ENCODE measurements at regions not wholly inside any gene's neighbourhood (a gene's known extent, or its start where the extent isn't known, plus 50 kb on each side); places are given as distances from the start of the nearest gene placed in this dataset.
"Not testable (repeated sequence)": the region's sequence is repeated elsewhere in the genome, so short reads cannot be mapped to it uniquely, and the experiment has no call there.

GRCh38 chrX:130550351-130550750 is 148.6 kb downstream of the RBMX2 start:
- no peak for FAIRE-seq
- DNase-seq (ENCODE audit: insufficient read length, low spot score), result no peak
- TF ChIP-seq POLR2AphosphoS5 (IDR thresholded peaks at IDR 0.05; ENCODE audit: low read depth, low read length) (no peak), TAF1 (IDR thresholded peaks at IDR 0.05; ENCODE audit: low read depth, low read length) (no peak), SPI1 (IDR thresholded peaks at IDR 0.05; ENCODE audit: low read depth, low read length) (no peak), POU2F2 (IDR thresholded peaks at IDR 0.05; ENCODE audit: low read depth, low read length) (no peak), POLR2A (IDR thresholded peaks at IDR 0.05; ENCODE audit: low read depth, low read length) (no peak), PAX5 (IDR thresholded peaks at IDR 0.05; ENCODE audit: insufficient read depth, low read length, severe bottlenecking) (no peak)

DNA sequence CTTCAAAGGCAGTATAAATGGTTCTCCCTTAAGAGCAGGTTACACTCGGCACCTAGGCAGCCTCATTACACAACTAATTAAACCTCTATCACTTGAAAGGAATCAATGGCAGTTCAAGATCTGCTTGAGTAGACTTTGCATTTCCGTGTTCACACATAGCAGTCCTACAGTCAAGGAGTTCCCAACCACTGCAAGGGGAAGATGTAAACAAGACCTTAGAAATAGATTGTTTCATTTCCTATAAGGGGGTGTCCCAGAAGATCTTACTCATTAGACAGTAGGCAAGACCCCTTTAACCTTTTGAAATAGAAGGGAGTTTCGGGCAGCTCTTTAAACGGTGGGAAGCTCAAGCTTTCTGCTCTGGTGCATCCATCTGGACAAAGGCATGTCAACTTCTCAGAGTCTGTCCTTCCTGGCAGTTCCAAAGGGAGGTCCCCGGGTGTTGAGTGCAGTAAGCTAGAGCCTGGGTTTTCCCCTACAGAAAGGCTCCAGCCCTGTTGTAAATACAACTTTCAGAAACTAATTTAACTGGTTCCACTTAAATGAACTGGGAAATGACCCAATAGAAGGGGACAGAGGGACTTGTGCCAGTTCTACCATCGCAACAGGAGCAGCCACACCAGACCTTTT is 150.8 kb downstream of the RBMX2 start:
- TF ChIP-seq POU2F2 (IDR thresholded peaks at IDR 0.05; ENCODE audit: low read depth, low read length), result no peak
- no peak for TF ChIP-seq POLR2AphosphoS5 (IDR thresholded peaks at IDR 0.05; ENCODE audit: low read depth, low read length)
- TF ChIP-seq PAX5 (IDR thresholded peaks at IDR 0.05; ENCODE audit: insufficient read depth, low read length, severe bottlenecking), result no peak
- TF ChIP-seq SPI1 (IDR thresholded peaks at IDR 0.05; ENCODE audit: low read depth, low read length), result no peak
- no peak for TF ChIP-seq TAF1 (IDR thresholded peaks at IDR 0.05; ENCODE audit: low read depth, low read length)
- TF ChIP-seq POLR2A (IDR thresholded peaks at IDR 0.05; ENCODE audit: low read depth, low read length), result no peak
- no peak for FAIRE-seq
- no peak for DNase-seq (ENCODE audit: insufficient read length, low spot score)

DNA sequence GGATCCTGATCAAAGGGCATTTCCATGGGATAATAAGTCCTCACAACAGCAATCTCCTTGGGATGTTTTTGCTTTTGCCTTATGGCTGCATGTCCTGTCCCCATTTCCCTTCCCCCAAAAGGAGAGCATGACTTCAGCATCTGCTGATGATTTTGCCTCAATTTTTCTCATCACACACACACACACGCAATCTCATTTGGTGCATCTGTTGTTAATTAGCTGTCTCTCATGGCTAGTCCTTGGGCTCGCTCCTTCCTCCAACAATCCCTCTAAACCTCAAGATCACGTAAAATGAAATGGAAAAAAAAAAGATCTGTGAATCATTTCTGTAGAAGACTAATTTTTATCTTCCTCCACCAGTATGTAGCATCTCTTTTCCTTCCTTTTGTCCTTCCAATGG is 153.6 kb downstream of the RBMX2 start:
- DNase-seq (ENCODE audit: insufficient read length, low spot score), result no peak
- FAIRE-seq, result no peak
- TF ChIP-seq POLR2A (IDR thresholded peaks at IDR 0.05; ENCODE audit: low read depth, low read length) (no peak), TAF1 (IDR thresholded peaks at IDR 0.05; ENCODE audit: low read depth, low read length) (no peak), PAX5 (IDR thresholded peaks at IDR 0.05; ENCODE audit: insufficient read depth, low read length, severe bottlenecking) (no peak), POLR2AphosphoS5 (IDR thresholded peaks at IDR 0.05; ENCODE audit: low read depth, low read length) (no peak), POU2F2 (IDR thresholded peaks at IDR 0.05; ENCODE audit: low read depth, low read length) (no peak), SPI1 (IDR thresholded peaks at IDR 0.05; ENCODE audit: low read depth, low read length) (no peak)

- DNase-seq (ENCODE audit: insufficient read length, low spot score), result no peak
- TF ChIP-seq POU2F2 (IDR thresholded peaks at IDR 0.05; ENCODE audit: low read depth, low read length) (no peak), PAX5 (IDR thresholded peaks at IDR 0.05; ENCODE audit: insufficient read depth, low read length, severe bottlenecking) (no peak), SPI1 (IDR thresholded peaks at IDR 0.05; ENCODE audit: low read depth, low read length) (no peak), TAF1 (IDR thresholded peaks at IDR 0.05; ENCODE audit: low read depth, low read length) (no peak), POLR2A (IDR thresholded peaks at IDR 0.05; ENCODE audit: low read depth, low read length) (no peak), POLR2AphosphoS5 (IDR thresholded peaks at IDR 0.05; ENCODE audit: low read depth, low read length) (no peak)
- FAIRE-seq, result no peak
Measured at GRCh38 chrX:130555757-130556156, 154.0 kb downstream of the RBMX2 start.

DNA sequence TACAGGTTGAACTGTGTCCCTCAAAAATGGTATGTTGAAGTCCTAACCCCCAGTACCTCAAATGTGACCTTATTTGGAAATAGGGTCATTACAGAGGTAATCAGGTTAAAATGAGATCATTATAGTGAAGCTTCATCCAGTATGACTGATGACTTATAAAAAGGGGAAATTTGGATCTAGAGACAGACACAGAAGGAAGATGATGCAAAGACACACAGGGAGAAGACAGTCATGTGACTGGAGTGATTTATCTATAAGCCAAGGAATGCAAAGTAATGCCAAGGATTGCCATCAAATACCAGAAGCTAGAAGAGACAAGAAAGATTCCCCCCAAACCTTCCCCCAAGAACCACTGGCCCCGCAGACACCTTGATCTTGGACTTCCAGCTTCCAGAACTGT is 155.2 kb downstream of the RBMX2 start:
- DNase-seq (ENCODE audit: insufficient read length, low spot score), result no peak
- no peak for FAIRE-seq
- no peak for TF ChIP-seq POLR2A (IDR thresholded peaks at IDR 0.05; ENCODE audit: low read depth, low read length)
- no peak for TF ChIP-seq PAX5 (IDR thresholded peaks at IDR 0.05; ENCODE audit: insufficient read depth, low read length, severe bottlenecking)
- TF ChIP-seq POU2F2 (IDR thresholded peaks at IDR 0.05; ENCODE audit: low read depth, low read length), result no peak
- no peak for TF ChIP-seq POLR2AphosphoS5 (IDR thresholded peaks at IDR 0.05; ENCODE audit: low read depth, low read length)
- TF ChIP-seq TAF1 (IDR thresholded peaks at IDR 0.05; ENCODE audit: low read depth, low read length), result no peak
- TF ChIP-seq SPI1 (IDR thresholded peaks at IDR 0.05; ENCODE audit: low read depth, low read length), result no peak

- no peak for TF ChIP-seq POLR2AphosphoS5 (IDR thresholded peaks at IDR 0.05; ENCODE audit: low read depth, low read length)
- TF ChIP-seq TAF1 (IDR thresholded peaks at IDR 0.05; ENCODE audit: low read depth, low read length), result no peak
- TF ChIP-seq POLR2A (IDR thresholded peaks at IDR 0.05; ENCODE audit: low read depth, low read length), result no peak
- TF ChIP-seq PAX5 (IDR thresholded peaks at IDR 0.05; ENCODE audit: insufficient read depth, low read length, severe bottlenecking), result no peak
- no peak for TF ChIP-seq SPI1 (IDR thresholded peaks at IDR 0.05; ENCODE audit: low read depth, low read length)
- TF ChIP-seq POU2F2 (IDR thresholded peaks at IDR 0.05; ENCODE audit: low read depth, low read length), result no peak
- FAIRE-seq, result no peak
Measured at GRCh38 chrX:130560544-130560943, 158.8 kb downstream of the RBMX2 start.

DNA sequence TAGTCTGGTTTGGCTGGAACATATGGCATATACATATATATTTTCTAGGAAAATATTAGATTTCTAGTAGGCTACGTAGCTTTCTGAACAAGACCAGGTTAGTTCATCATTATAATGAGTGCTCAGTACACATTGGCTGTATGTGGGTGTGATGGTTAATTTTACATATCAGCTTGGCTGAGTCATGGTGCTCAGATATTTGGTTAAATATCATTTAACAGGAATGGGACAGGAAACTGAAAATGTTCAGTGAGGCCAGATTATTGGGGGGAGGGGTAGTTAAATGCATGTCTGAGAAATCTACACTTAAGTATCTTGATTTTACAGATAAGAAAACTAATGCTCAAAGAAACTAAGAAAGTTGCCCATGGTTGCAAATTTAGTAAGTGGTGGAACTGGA is 160.1 kb downstream of the RBMX2 start:
- no peak for DNase-seq (ENCODE audit: insufficient read length, low spot score)
- no peak for TF ChIP-seq PAX5 (IDR thresholded peaks at IDR 0.05; ENCODE audit: insufficient read depth, low read length, severe bottlenecking)
- TF ChIP-seq POLR2A (IDR thresholded peaks at IDR 0.05; ENCODE audit: low read depth, low read length), result no peak
- no peak for TF ChIP-seq POLR2AphosphoS5 (IDR thresholded peaks at IDR 0.05; ENCODE audit: low read depth, low read length)
- no peak for TF ChIP-seq POU2F2 (IDR thresholded peaks at IDR 0.05; ENCODE audit: low read depth, low read length)
- no peak for TF ChIP-seq TAF1 (IDR thresholded peaks at IDR 0.05; ENCODE audit: low read depth, low read length)
- FAIRE-seq, result peak; percentile 20

More at GRCh38 chrX:130560544-130560943, 158.8 kb downstream of the RBMX2 start:
- DNase-seq (ENCODE audit: insufficient read length, low spot score), result no peak

DNA sequence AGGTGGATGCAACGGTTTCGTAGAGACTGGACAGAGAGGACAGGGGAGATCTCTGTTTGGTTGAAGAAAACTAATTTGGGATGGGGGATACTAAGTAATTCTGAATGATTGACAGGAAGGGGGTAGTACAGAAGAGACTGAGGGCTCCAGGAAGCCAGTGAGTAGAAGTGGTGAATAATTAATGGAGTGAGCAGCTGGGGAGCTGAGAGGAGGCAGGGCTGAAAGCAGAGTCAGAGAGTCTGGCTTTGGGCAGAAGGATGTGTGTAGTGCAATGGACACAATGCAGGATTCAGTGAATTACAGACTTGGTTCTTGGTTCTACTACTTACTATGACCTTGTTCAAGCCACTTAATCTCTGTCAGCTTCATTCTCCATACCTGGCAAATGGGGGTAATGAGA is 161.7 kb downstream of the RBMX2 start:
- FAIRE-seq (no peak), DNase-seq (ENCODE audit: insufficient read length, low spot score) (no peak)
- TF ChIP-seq POLR2AphosphoS5 (IDR thresholded peaks at IDR 0.05; ENCODE audit: low read depth, low read length) (no peak), SPI1 (IDR thresholded peaks at IDR 0.05; ENCODE audit: low read depth, low read length) (no peak), POLR2A (IDR thresholded peaks at IDR 0.05; ENCODE audit: low read depth, low read length) (no peak), PAX5 (IDR thresholded peaks at IDR 0.05; ENCODE audit: insufficient read depth, low read length, severe bottlenecking) (no peak), POU2F2 (IDR thresholded peaks at IDR 0.05; ENCODE audit: low read depth, low read length) (no peak), TAF1 (IDR thresholded peaks at IDR 0.05; ENCODE audit: low read depth, low read length) (no peak)

GRCh38 chrX:130566028-130566683 is 164.4 kb downstream of the RBMX2 start:
- TF ChIP-seq SPI1 (IDR thresholded peaks at IDR 0.05; ENCODE audit: low read depth, low read length) (no peak), TAF1 (IDR thresholded peaks at IDR 0.05; ENCODE audit: low read depth, low read length) (no peak), PAX5 (IDR thresholded peaks at IDR 0.05; ENCODE audit: insufficient read depth, low read length, severe bottlenecking) (no peak), POLR2A (IDR thresholded peaks at IDR 0.05; ENCODE audit: low read depth, low read length) (no peak), POLR2AphosphoS5 (IDR thresholded peaks at IDR 0.05; ENCODE audit: low read depth, low read length) (no peak), POU2F2 (IDR thresholded peaks at IDR 0.05; ENCODE audit: low read depth, low read length) (no peak)
- FAIRE-seq (no peak), DNase-seq (ENCODE audit: insufficient read length, low spot score) (no peak)

DNA sequence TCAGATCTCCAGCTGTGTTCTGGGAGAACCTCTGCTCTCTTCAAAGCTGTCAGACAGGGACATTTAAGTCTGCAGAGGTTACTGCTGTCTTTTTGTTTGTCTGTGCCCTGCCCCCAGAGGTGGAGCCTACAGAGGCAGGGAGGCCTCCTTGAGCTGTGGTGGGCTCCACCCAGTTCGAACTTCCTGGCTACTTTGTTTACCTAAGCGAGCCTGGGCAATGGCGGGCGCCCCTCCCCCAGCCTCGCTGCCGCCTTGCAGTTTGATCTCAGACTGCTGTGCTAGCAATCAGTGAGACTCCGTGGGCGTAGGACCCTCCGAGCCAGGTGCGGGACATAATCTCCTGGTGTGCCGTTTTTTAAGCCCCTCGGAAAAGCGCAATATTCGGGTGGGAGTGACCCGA is 171.2 kb downstream of the RBMX2 start:
- DNase-seq (ENCODE audit: insufficient read length, low spot score); FAIRE-seq: not testable (repeated sequence)

Data from GM12891 (cell line).